ENCODE measurements at regions not wholly inside any gene's neighbourhood (a gene's known extent, or its start where the extent isn't known, plus 50 kb on each side); places are given as distances from the start of the nearest gene placed in this dataset.

- TF ChIP-seq CTCF (IDR thresholded peaks at IDR 0.05; ENCODE audit: insufficient read depth, low read depth, low read length) (no peak), EZH2 (IDR thresholded peaks at IDR 0.05; ENCODE audit: insufficient read depth, low read length) (no peak)
Measured at GRCh38 chr1:181409981-181410380, 73.3 kb upstream of the CACNA1E start.
